A204.1 (cell line): ENCODE measurements at regions not wholly inside any gene's neighbourhood (a gene's known extent, or its start where the extent isn't known, plus 50 kb on each side); places are given as distances from the start of the nearest gene placed in this dataset.

Source experiments
- FAIRE-seq: peaks from 2 replicates; lab custom pipeline; 2012; peaks lifted over from hg19 to GRCh38; lab: Jason Lieb, UNC

DNA sequence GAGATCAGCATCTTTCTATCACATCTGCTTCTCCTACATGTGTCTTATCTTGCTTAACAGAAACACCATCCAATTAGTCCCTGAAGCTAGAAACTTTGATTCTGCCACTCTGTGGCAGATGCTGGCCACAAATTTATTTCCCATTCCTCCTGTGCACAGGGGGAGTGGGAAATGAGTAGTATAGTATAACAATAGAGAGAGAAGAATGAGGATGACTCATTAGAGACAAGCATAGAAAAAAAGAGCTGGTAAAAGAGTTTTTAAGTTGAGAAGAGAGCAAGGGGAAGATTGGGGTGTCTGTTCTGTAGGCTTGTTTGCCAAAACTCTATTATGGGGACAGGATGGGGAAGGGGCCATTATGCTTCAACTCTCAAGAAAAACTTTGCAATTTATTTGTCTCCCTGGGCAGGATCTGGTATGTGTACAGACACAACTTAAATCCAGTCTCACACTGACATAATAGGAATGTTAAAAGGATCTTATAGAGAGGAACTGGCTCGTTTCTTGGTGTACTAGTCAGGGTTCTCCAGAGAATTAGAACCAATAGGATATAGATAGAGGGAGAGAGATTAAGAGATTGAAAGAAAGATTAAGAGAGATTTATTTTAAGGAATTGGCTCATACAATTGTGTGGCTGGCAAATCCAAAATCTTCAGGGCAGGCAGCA is 142.6 kb upstream of the CPSF6 start:
- FAIRE-seq = no peak

DNA sequence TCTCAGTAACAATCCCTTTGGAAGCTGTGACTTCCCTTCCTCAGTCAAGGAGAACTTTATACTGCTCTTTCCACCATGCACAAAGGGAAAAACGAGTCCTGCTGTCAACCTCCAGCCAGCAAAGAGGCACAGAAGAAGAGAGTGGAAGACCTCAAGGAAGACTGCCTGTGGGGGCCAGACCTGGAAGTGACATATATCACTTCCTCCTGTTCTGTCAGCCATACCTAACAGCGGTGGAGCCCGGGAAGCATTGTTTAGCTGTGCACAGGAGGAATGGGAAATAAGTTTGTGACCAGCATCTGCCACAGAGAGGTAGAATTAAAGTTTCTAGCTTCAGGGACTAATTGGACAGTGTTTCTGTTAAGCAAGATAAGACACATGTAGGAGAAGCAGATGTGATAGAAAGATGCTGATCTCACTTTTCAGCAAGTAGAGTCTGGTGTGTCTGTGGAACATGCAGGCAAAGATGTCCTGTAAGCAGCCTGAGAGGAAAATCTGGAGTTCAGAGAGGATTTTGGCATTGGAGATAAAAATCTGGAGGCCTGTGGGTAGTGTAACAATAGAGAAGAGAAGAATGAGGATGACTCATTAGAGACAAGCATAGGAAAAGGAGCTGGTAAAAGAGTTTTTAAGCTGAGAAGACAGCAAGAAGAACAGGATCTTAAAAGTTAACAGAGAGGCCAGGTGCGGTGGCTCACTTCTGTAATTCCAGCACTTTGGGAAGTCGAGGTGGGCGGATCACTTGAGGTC is 141.6 kb upstream of the CPSF6 start:
- no peak for FAIRE-seq

DNA sequence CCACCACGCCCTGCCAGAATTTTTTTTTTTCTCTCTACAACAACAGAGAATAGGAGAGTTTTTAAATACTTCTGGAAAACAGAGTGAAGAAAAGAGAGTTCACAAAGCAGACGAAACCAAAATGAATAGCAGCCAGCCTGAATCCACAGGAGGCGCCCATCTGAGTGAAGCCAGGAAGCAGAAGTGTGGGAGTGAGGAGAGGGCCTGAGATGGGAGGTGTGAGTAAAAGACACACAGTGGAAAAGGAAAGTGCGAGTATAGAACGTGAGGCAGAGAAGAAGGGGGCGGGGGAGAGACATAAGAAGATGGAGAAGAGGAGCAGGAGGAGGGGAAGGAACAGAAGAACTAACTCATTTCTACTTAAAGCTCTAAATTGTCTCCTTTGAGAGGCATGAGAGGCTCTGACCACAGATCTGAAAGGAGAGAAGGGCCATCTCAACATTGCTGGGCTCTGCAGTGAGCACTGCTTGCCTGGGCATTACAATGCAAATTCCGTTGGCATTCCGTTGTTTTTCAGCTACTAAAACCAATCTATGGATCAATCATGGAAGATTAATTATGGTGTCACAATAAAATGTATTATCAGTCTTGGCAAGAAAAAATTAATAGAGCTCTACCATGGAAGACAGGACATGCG is 140.1 kb upstream of the CPSF6 start:
- FAIRE-seq = no peak

DNA sequence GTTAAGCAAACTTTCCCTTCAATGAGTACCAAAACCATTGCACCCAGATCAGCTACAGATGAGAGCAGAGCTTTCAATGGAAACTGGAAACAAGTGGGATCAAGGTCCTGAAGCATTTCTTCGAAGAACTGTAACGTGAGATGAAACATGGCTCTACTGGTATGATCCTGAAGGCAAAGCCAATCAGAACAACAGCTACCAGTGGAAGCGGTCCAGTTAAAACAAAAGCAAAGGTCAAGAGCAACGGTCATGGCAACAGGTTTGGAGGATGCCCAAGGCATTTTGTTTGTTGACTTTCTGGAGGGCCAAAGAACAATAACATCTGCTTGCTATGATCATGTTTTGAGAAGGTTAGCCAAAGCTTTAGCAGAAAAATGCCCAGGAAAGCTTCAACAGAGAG is 137.9 kb upstream of the CPSF6 start:
- FAIRE-seq = no peak

DNA sequence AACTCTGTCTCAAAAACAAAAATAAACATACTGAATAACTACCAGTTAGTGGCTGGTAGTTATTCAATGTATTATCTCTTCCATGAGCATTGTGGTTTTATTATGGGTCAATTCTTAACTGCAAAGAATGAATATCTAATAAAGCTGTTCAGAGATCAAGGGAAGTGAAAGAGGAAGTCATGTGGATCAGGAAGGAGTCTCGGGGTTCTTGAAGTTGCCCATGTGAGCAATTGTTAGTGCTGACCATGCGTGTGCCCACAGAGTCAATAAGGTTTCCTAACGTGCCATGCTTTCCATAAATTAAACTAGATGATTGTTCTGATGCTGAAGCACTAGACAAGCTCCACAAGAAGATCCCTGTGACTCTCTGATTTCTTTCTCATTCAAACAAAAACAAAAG is 136.5 kb upstream of the CPSF6 start:
- no peak for FAIRE-seq

DNA sequence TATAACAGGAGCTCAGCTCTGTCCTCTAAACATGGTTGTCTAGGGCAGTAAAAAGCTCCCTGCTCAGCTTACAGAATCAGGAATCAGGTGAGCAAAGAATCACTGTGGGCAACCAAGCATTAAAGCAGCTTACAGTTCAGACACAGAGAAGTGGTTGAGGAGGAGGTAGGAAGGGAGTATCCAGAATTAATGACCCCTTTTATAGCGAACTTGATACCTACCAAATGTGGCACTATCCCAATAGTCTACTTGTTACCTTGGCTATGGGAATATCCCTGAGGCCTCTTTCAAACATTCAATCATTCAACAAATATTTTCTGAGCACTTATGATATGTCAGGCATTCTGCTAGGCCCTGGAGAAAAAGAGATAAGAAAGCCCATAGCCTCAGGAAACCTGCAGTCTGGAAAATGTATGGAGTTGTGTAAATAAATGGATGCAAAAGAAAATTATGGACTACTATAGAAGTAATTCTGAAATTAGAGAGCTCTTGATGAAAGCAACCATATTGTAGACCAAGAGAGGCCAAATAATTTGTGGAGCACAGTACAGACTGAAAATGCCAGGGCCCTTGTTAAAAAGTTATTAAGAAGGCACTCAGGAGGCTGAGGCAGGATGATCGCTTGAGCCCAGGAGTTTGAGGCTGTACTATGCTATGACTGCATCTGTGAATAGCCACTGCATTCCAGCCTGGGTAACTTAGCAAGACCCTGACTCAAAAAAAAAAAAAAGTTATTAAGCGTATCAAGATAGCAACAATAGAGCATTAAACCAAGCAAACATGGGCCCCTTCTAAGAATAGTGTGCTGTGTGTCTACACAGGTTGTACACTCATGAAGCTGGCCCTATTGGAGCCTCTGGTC is 134.0 kb upstream of the CPSF6 start:
- FAIRE-seq = no peak

DNA sequence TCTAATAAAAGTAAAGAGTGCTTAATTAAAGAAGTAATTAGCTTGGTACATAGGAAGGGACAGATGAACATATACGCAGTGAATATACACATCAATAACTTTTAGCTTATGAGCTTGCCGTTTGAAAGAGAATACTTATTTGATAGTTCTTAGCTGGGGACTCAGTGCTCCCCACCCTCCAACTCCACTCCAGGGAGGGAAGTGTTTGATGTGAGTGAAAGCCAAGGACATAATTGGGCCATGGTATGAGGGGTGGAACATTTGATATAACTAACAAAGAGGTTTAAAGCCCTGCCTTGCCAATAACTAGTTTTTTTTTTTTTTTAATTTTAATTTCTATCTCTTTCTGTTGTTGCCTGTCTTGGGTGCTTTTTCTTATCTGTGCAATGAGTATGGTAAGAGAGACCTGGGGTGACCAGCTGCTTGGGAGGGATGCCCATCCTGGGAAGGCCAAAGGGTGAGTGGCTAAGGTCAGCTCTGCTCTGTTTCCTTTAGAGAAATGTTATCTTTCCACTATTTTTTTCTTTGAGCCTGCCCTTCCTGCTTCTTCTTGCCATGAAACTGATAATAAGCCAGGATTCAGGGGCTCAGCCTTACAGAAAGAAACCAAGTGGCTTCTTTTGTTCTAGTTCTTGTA is 132.8 kb upstream of the CPSF6 start:
- no peak for FAIRE-seq

DNA sequence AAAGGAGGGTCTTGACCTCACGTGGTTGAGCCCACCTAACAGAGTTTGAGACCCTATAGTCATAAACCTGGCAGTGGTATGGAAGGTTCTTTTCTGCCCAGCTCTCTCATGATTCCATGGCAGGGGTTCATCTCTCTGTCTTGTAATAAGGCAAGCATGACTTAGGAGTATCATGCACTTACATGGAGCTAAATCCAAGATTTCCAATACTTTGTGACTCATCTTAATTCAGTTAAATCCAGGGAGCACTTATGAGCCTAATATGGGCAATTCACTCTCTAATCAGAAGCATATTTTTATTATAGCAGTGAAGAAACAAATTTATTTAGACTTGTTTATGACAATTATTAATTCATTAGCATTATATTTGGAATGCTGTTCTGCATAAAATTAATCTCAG is 131.8 kb upstream of the CPSF6 start:
- no peak for FAIRE-seq

DNA sequence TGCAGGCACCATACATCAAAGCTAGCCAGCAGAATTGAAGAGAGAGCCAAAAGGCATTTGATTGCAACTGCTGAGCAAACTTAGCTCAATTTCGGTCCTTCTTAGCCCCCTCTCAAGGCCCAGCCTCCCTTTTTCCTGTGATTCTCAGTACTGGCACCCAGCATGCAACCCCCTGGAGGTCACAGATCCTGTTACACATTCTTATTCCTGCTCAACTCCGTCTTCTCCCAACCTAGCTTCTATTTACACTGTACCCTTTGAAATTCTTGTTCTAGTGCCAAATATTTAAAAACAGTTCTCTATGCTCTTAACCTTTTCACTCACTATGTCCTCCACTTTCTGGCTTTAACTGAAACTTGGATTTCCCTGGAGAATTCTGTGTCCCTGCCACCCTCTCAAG is 131.3 kb upstream of the CPSF6 start:
- no peak for FAIRE-seq

DNA sequence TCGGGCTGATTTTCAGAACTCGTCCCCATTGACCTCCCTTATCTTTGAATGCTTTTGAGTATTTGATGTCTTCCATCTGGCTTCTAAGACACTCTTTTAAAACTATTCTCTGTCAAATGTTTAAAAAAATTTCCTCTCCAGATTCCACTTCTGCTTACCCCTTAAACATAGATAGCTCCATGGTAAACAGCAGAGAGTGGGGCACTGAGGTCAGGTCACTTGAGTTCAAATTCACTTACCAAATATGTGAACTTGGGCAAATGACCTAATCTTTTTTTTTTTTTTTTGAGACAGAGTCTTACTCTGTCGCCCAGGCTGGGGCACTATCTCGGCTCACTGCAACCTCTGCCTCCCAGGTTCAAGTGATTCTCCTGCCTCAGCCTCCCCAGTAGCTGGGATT is 126.8 kb upstream of the CPSF6 start:
- FAIRE-seq = no peak

DNA sequence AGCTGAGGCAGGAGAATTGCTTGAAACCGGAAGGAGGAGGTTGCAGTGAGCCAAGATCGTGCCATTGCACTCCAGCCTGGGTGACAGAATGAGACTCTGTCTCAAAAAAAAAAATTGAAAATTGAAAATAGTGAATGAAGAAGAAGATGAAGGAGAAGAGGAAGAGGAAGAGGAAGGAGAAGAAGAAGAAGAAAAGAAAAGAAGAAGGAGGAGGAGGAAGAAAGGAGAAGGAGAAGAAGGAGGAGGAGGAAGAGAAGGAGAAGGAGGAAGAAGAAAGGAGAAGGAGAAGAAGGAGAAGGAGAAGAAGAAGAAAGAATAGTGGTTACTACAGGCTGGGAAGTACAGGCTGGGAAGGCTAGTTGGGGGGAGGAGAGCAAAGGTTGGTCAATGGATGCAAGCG is 124.3 kb upstream of the CPSF6 start:
- FAIRE-seq = no peak

DNA sequence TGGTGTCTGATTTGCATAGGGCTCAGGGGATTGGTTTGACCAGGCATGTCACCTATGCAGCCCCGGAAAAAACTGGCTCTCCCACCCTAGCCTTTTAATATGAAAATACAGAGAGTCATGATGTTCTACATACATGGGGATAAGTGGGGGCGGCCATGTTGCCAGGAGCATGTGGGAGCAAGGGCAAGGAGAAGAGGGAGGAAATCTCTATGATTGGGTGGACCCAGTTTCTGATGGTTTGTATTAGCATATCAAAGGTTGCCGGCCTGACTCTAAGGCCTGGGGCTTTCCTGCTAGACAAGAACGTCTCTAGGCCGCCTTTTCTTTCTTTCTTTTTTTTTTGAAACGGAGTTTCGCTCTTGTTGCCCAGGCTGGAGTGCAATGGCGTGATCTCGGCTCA is 123.4 kb upstream of the CPSF6 start:
- no peak for FAIRE-seq

DNA sequence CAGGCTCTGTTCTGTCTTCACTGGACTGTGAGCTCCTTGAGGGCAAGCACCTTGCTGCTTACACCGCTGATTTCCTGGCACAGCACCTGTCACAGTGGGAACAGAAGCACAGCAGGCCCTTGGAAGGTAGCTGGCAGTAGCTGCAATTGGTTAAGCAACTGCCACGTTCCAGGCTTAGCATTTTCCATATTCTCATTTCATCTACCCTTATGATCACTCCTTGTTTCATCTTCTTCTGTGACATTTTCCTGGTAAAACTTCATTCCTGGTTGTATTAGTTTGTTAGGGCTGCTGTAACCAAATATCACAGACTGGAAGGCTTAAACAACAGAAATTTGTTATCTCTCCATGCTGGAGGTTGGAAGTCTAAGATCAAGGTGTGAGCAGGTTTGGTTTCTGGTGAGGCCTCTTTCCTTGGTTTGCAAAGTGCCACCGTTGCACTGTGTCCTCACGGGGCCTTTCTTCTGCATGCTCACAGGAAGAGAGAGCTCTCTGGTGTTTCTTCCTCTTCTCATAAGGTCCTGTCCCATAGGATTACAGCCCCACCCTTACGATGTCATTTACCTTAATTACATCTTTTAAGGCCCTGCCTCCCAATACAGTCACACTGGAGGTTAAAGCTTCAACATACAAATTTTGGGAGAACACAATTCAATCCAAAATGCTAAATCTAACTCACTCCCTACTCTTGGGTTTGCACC is 121.7 kb upstream of the CPSF6 start:
- no peak for FAIRE-seq

DNA sequence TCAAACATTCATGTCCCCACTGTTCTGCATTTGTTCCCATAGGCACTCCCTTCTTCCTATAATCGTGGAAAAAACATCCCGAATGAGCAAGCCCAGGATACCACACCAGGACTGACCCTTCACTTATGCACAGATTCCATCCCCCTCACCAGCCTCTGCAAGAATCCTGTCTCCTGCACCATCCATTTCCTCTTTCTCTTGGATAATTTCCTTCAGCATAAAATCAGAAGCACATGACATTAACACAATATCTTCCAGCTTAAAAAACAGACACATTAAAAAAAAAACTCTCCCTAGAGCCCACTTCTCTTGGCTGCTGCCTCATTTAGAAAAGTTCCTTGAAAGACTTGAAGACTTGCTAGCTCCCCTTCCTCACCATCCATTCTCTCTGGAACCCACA is 120.9 kb upstream of the CPSF6 start:
- no peak for FAIRE-seq

DNA sequence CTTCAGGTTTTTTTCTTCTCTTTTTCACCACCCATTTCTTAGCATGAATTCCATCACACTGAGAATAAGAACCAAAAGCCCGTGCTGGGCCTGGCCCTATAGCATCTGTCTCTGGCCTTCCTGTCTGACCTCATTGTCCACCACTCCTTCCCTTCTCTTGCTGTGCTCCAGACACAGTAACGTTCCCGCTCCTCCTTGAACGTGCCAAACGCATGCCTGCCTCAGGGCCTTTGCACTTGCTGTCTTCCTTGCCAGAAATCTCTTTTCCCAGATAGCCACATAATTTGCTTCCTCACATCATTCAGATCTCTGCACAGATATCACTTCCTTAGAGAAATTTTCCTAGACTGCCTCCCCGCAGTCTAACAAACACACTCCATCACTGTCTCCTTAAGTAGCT is 119.6 kb upstream of the CPSF6 start:
- FAIRE-seq = no peak

DNA sequence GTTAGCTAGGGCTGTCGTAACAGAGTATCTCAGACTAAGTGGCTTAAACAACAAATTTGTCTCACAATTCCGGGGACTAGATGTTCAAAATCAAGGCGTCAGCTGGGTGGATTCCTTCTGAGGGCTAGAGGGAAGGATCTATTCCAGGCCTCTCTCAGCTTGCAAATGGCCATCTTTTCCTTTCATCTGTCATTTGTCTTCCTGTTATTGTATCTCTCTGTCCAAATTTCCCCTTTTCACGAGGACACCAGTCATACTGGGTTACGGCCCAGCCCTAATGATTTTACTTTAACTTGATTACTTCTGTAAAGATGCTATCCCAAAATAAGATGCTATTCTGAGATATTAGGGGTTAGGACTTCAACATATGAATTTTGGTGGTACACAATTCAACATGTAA is 119.0 kb upstream of the CPSF6 start:
- no peak for FAIRE-seq

DNA sequence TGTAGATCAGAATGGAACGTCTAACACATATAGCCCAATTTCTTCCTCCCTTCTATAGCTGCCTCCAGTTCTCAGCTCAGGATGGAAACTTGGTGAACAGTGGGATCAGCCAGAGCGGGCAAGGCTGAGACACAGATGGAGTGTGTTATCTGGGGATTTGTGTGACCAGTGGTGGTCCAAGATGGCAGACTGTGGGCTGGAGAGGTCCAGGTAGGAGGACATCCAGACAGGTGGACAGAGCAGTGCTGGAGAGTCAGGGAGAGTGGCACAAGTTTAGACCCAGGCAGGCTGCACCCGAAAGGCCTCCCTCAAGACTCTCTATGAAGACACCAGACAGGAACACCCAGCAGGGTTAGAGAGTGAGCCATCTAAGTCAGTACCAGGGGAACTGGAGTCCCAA is 116.1 kb upstream of the CPSF6 start:
- no peak for FAIRE-seq

DNA sequence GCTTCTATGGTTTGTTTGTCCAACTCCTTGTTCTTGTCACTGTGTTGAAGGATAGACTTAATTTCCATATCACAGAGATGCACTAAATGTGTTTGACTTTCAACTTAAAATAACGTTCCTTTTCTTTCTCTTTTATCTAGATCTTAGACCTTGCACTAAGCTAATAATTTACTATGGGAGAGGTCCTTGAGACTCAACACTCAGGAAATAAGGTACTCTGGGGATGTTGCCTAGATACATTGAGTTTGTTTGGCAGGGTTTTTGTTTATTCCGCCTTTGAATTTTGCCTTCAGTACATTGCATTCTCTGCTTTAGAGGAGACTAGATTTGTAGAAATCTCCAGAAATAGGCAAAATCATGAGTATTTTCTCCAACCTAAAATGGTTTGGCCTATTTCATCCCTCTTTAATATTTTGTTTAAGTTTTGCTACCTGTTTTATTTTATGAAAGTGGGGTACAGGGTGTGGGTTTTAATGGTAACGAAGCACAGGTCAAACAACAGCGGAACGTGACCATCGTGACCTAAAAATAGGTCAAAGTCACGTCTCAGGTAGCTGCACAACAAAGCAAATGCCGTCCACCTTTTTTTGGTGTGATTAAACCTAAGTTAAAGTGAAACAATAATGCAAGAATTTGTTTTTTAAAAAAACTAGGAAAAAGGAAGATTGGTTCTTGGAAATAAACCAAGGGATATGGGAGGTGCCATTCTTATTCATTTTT is 115.3 kb upstream of the CPSF6 start:
- FAIRE-seq = no peak

DNA sequence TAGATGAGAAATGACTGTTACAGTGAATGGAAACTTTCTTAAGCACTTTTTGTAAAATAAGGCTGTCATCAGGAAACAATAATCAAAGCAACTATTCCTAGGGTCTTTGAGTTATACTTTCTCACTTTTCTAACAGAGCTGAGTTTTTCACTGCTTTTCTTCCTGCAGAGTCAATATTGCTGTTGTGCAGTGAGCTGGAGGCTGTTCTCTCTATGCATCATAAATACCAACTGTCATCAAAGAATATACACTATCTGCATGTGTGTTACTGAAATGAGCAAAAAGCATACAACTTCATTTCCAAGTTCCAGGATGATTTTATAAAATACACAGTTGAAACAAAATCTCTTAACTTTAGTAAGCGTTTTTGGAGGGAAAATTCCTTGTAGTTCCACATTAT is 110.4 kb upstream of the CPSF6 start:
- no peak for FAIRE-seq

DNA sequence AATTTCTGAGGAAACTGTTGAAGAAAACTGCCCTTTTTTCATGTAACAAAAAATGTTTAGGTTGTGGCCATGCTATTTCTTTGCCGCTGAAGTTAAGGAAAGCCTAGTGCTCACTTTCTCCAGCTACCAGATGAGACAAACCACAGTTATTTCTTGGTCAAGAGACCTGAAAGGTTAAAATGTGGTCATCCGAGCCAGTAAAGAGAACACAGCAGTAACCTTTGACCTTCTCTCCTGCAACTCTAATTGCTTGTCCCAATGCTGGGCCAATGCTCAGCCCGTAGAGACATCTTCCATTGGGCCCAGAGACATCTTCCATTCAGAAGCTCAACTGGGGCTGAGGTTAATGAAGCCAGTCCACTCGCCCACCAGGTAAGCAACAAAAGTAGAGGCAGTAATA is 109.8 kb upstream of the CPSF6 start:
- no peak for FAIRE-seq

DNA sequence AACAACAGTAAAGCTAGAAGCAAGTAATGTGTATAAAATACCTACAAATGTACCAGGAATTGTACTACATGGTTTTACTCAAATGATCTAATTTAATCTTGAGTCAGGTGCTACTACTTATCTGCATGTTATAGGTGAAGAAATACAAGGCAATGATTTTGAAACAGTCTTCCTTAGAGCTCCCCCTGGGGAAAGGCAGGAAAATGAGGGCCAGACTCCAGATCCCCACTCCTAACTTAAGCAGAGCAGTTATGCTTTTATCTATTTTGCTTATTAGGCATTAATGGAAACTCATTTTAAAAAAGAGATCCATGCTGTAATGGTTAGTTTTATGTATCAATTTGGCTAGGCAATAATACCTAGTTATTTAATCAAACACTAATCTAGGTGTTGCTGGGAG is 109.3 kb upstream of the CPSF6 start:
- FAIRE-seq = no peak
